ENCODE measurements at regions not wholly inside any gene's neighbourhood (a gene's known extent, or its start where the extent isn't known, plus 50 kb on each side); places are given as distances from the start of the nearest gene placed in this dataset.
A peak's percentile ranks its signal among the peaks of the same experiment; 100 is the strongest.

GRCh38 chr3:21889166-21889565 lies 138.2 kb upstream of the ZNF385D start:
- Histone ChIP-seq H3K9me3 (no peaks in the 10 kb centered on the region), H3K27me3 (no peaks in the 10 kb centered on the region), H3K4me3 (no peak overlapping the region), H3K4me1 (no peaks in the 10 kb centered on the region), H3K27ac (no peak overlapping the region), H3K36me3 (replicated peaks in 1 of 2; ENCODE audit: insufficient read depth in 1 of 2, low read depth in 2 of 2) (no peaks in the 10 kb centered on the region)
- ATAC-seq: no peak
- no peak for TF ChIP-seq CTCF (IDR thresholded peaks at IDR 0.05)
- TF ChIP-seq POLR2A (IDR thresholded peaks at IDR 0.05): no peak
- 81 to 89% methylated on average over 2 of the region's 2 CpGs for WGBS, 2 donors
- intact Hi-C loops (cut with DNase I): no loop called here
- no peak for DNase-seq

DNA sequence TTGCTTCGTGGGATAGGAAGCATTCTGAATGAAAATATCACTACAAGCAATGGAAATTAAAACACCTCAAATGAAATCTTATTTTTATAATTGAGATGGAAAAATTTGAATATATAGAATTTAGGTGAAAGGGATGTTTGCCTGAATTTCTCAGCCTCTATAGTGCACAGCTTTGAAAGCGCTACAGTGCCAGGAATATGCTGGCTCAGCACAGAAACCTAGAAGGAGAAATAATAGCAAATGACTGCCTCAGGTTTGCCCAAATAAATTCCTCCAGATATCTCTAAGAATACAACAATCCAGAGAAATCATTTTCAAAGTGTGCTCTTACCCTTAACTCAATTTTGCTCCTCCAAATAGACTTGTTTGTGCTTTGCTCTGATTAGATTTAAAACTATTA lies 141.1 kb upstream of the ZNF385D start:
- Histone ChIP-seq H3K27ac (no peak overlapping the region), H3K27me3 (no peaks in the 10 kb centered on the region), H3K9me3 (no peaks in the 10 kb centered on the region), H3K4me3 (no peak overlapping the region), H3K4me1 (no peaks in the 10 kb centered on the region), H3K36me3 (replicated peaks in 1 of 2; ENCODE audit: insufficient read depth in 1 of 2, low read depth in 2 of 2) (no peaks in the 10 kb centered on the region)
- TF ChIP-seq CTCF (IDR thresholded peaks at IDR 0.05) (no peak), POLR2A (IDR thresholded peaks at IDR 0.05) (no peak)
- no peak for DNase-seq
- 68 to 84% methylated on average over 2 of the region's 2 CpGs for WGBS, 2 donors
- ATAC-seq: no peak
- intact Hi-C loops (cut with DNase I): no loop called here

- Histone ChIP-seq H3K36me3 (replicated peaks in 1 of 2; ENCODE audit: insufficient read depth in 1 of 2, low read depth in 2 of 2) (no peaks in the 10 kb centered on the region), H3K9me3 (no peaks in the 10 kb centered on the region), H3K4me1 (no peaks in the 10 kb centered on the region), H3K27me3 (no peaks in the 10 kb centered on the region), H3K4me3 (no peak overlapping the region), H3K27ac (no peak overlapping the region)
- no peak for DNase-seq
- no peak for ATAC-seq
- WGBS, 2 donors: 62 to 64% methylated on average over 3 of the region's 3 CpGs
- intact Hi-C loops (cut with DNase I): no loop called here
- TF ChIP-seq CTCF (IDR thresholded peaks at IDR 0.05): no peak
- TF ChIP-seq POLR2A (IDR thresholded peaks at IDR 0.05): no peak
Observed at GRCh38 chr3:21893242-21893641, 142.2 kb upstream of the ZNF385D start.

GRCh38 chr3:21894459-21895340 lies 143.7 kb upstream of the ZNF385D start:
- WGBS, 2 donors: 62 to 63% methylated on average over 3 of the region's 3 CpGs
- TF ChIP-seq POLR2A (IDR thresholded peaks at IDR 0.05): no peak
- TF ChIP-seq CTCF (IDR thresholded peaks at IDR 0.05): peak in 6 of 7 experiments; percentile 8 to 49 (median 46)
- H3K4me1 ChIP-seq: no peaks in the 10 kb centered on the region
- H3K27ac ChIP-seq: no peak overlapping the region
- ATAC-seq (no peak), DNase-seq (peak in 1 of 4 donors; percentile 3)
- H3K4me3 ChIP-seq: no peak overlapping the region
- H3K27me3 ChIP-seq: no peaks in the 10 kb centered on the region
- no peaks in the 10 kb centered on the region for H3K9me3 ChIP-seq
- no peaks in the 10 kb centered on the region for H3K36me3 ChIP-seq (replicated peaks in 1 of 2; ENCODE audit: insufficient read depth in 1 of 2, low read depth in 2 of 2)
- intact Hi-C loops (cut with DNase I): no loop called here

DNA sequence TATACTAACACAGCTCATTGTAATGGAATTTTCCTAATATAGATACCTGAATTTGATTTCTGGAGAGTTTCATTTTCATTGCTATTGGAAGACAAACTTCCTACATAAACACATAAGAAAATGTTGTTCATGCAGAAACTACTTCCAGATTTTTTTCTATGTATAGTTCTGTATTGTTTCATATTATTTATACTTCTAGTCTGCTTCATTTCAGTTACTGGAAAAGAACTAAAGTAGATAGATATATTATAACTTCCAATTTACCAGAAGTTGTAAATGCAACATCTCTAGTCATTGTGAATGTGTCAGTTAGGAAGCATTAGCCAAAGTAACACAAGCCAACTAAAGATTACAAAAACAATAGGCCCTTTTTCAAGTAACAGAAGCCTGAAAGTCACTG lies 147.3 kb upstream of the ZNF385D start:
- Histone ChIP-seq H3K4me1 (no peaks in the 10 kb centered on the region), H3K9me3 (no peaks in the 10 kb centered on the region), H3K36me3 (replicated peaks in 1 of 2; ENCODE audit: insufficient read depth in 1 of 2, low read depth in 2 of 2) (no peaks in the 10 kb centered on the region), H3K27ac (no peak overlapping the region), H3K4me3 (no peak overlapping the region), H3K27me3 (no peaks in the 10 kb centered on the region)
- DNase-seq (no peak), ATAC-seq (no peak)
- intact Hi-C loops (cut with DNase I): no loop called here
- TF ChIP-seq CTCF (IDR thresholded peaks at IDR 0.05): no peak
- no peak for TF ChIP-seq POLR2A (IDR thresholded peaks at IDR 0.05)
